Renal cortical epithelial cell (primary cell): ENCODE measurements at regions not wholly inside any gene's neighbourhood (a gene's known extent, or its start where the extent isn't known, plus 50 kb on each side); places are given as distances from the start of the nearest gene placed in this dataset.
A peak's percentile ranks its signal among the peaks of the same experiment; 100 is the strongest.

Experiments
- DNase-seq: peaks from one replicate; pipeline ENCODE4 v3.0.0-alpha.2; 2011; ENCODE audit warnings: low read depth

GRCh38 chrX:9269134-9269533, 195.7 kb upstream of the TBL1X start:
- no peak for DNase-seq

GRCh38 chrX:9271789-9272525, 192.9 kb upstream of the TBL1X start:
- DNase-seq: no peak

- DNase-seq: no peak
Observed at GRCh38 chrX:9273744-9274143, 191.1 kb upstream of the TBL1X start.

- DNase-seq: peak; percentile 4
Observed at GRCh38 chrX:9278475-9279233, 186.2 kb upstream of the TBL1X start.

- peak; percentile 13 for DNase-seq
Observed at GRCh38 chrX:9279234-9279544, 185.7 kb upstream of the TBL1X start.

- DNase-seq: no peak
Observed at GRCh38 chrX:9280831-9281230, 184.0 kb upstream of the TBL1X start.

GRCh38 chrX:9282325-9282724, 182.5 kb upstream of the TBL1X start:
- no peak for DNase-seq

GRCh38 chrX:9285342-9285771, 179.5 kb upstream of the TBL1X start:
- no peak for DNase-seq

- no peak for DNase-seq
Observed at GRCh38 chrX:9286234-9286633, 178.6 kb upstream of the TBL1X start.

GRCh38 chrX:9291629-9292028, 173.2 kb upstream of the TBL1X start:
- DNase-seq: no peak

GRCh38 chrX:9293051-9293496, 171.8 kb upstream of the TBL1X start:
- no peak for DNase-seq

GRCh38 chrX:9293903-9294302, 171.0 kb upstream of the TBL1X start:
- DNase-seq: no peak

GRCh38 chrX:9295551-9295950, 169.3 kb upstream of the TBL1X start:
- DNase-seq: no peak

GRCh38 chrX:9298221-9298620, 166.6 kb upstream of the TBL1X start:
- no peak for DNase-seq

- peak; percentile 23 for DNase-seq
Observed at GRCh38 chrX:9299681-9300080, 165.2 kb upstream of the TBL1X start.

- no peak for DNase-seq
Observed at GRCh38 chrX:9301836-9302235, 163.0 kb upstream of the TBL1X start.

- DNase-seq: no peak
Observed at GRCh38 chrX:9302381-9302780, 162.5 kb upstream of the TBL1X start.

- no peak for DNase-seq
Observed at GRCh38 chrX:9308426-9308825, 156.4 kb upstream of the TBL1X start.

GRCh38 chrX:9310616-9311015, 154.2 kb upstream of the TBL1X start:
- DNase-seq: peak; percentile 73

GRCh38 chrX:9311421-9312160, 153.3 kb upstream of the TBL1X start:
- no peak for DNase-seq

- no peak for DNase-seq
Observed at GRCh38 chrX:9312922-9313867, 151.7 kb upstream of the TBL1X start.

GRCh38 chrX:9315086-9315485, 149.8 kb upstream of the TBL1X start:
- DNase-seq: no peak
